Right lung (tissue), 2 donors: ENCODE measurements at regions not wholly inside any gene's neighbourhood (a gene's known extent, or its start where the extent isn't known, plus 50 kb on each side); places are given as distances from the start of the nearest gene placed in this dataset.

Experiments used
- DNase-seq, 2 donors: peaks; one replicate each; pipeline ENCODE4 v3.0.0-alpha.2; 2013

GRCh38 chr3:72306800-72307341, 521.9 kb upstream of the PROK2 start:
- no peak for DNase-seq

GRCh38 chr3:72303926-72304325, 519.0 kb upstream of the PROK2 start:
- no peak for DNase-seq

GRCh38 chr3:72301779-72302178, 516.8 kb upstream of the PROK2 start:
- no peak for DNase-seq

DNA sequence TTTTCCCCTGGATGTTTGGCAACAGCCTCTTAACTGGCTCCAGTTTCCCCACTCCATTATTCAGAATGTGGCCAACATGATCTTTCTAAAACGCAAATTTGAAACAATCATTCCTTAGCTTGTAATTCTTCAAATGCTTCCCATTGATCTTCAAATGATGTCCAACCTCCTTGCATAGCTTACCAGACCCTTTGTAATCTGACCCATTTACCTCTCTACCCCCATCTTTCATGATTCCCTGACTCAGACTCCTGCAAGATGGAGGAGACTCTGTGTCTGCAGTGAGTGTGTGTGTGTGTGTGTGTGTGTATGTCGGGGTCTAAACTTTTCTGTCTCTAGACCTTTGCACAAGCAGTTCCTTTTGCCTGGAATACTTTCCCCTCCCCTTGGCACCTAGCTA, 515.7 kb upstream of the PROK2 start:
- no peak for DNase-seq

DNA sequence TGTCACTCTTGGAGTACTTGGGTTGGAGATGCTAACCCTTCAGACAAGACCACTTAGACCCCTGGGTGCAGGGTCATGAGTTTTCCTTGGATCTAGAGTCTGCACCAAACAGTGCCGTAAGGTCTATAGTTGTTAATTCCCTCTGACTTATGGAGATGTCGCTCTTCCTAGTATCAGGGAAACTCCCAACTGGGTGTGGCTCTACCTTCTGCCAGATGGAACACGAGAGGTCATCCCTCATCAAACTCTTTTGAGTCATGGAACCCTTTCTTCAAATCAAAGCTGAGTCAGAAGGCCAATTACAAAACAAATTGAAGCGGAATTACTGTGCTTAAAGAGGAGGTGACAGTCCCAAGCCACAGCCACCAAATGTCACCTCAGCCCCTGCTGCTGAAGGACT, 514.9 kb upstream of the PROK2 start:
- DNase-seq: no peak

- DNase-seq: no peak
These were observed 514.4 kb upstream of the PROK2 start for GRCh38 chr3:72299321-72299802.

DNA sequence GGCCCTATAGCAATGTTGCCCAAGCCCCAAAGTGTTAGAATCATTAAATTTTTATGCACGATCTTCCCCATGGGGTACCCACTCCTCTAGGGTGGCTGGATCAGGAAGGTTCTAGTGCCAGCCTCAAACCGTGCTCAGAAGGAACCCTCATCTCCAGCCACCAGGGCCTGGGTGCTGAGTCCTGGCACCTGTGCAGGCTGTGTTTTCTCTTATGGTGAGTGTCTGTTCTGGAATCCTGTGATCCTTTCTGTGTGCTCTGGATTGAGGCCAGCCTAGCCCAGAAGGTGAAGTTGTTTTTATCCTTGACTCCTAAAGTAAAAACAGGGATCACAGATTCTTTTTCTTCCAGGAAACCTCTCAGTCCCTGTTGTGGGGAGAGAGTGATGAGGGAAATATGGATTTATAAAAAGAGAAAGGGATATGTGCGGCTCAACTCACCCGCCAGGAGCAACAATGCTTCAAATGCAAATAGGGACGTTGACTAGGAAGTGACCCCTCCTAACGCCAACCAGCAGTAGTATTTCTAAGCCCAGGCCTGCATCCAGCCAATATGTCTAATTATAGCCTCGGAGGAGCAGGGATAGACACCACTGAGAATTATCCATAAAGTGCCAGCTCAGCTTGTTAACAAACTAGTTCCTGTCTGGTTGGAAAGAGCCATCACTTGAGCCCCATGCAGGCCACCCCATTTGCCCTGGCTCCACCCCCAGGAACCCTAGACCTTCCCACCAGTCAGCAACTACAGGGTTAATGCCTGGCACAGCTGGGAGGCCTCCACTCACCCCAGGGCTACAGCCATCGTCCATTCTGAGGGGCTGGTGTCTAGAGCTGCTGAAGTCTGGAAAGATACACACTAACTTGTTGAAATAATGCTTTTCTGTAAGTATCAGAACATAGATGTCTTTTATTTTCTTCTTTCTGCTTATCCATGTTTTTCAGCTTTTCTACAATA, 513.5 kb upstream of the PROK2 start:
- no peak for DNase-seq

- no peak for DNase-seq
These were observed 512.5 kb upstream of the PROK2 start for GRCh38 chr3:72297481-72297880.

DNA sequence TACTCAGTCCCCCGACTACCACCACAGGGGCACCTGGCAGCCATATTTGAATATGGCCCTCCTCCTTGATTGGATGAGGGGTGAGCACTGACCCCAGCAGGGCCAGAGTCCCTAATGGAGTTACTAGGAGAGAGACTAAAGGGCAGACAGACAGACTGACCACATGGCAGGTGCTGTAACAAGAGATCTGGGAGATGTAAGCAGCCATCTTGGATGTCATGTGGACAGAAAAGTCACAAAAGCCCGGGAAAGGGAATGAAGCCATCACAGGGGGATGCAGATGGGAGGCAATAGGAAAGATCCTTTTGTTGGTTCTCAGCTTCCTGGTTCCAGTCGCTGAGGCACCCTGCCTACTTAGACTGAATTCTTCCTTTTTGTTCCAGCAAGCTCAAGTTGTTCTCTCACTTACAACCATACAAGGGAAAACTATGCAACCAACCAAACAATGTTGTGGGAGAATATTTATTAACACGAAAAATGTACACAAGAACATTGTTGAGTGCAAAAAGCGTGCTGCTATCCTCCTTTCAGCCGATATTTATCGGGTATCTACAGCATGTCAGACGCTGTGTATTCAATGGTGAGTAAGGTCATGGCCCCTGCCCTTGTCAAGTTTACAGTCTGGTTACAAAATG, 511.6 kb upstream of the PROK2 start:
- DNase-seq: no peak

DNA sequence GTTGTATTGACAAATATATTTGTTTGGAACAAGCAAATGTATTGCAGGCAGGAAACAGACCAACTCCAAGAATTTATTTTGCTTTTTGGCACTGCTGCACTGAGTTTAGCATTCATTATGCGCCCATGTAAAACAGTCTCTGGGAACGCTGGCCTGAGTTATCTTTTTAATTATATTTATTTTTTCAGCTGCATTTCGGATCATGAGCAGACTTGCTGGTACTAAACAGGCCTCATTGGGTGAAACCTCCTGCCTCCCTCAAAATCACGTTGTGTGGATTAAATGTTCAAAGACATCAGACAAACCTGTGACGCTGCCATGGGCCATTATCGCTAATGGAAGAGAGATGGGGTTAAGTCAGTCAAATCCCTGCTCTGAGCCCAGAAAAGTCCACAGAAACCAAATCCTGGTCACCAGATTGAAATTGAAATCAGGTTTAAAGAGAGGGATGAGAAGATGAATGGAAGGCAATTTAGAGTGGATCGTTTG, 511.1 kb upstream of the PROK2 start:
- no peak for DNase-seq

- no peak for DNase-seq
These were observed 510.5 kb upstream of the PROK2 start for GRCh38 chr3:72295276-72295961.

GRCh38 chr3:72290859-72291638, 506.1 kb upstream of the PROK2 start:
- no peak for DNase-seq

DNA sequence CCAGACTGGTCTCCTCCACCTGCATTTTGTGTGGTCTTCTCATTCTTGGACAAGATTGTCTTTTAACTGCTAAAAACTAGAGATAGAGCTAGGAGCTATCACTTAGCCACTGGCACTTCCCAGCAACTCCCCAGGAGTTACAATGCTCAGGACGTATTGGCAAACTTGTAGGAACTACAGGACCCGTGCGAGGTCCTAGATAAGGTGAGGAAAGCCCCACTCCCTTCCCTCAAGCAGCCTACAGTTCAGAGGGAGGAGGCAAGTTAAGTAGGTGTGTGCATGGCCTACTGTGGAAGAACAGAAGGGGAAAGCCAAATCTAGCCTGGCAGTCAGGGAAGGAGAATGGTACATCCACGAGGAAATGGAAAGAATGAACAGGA, 504.7 kb upstream of the PROK2 start:
- DNase-seq: no peak

GRCh38 chr3:72288955-72289691, 504.2 kb upstream of the PROK2 start:
- DNase-seq: peak in 1 of 2 donors; percentile 47

DNA sequence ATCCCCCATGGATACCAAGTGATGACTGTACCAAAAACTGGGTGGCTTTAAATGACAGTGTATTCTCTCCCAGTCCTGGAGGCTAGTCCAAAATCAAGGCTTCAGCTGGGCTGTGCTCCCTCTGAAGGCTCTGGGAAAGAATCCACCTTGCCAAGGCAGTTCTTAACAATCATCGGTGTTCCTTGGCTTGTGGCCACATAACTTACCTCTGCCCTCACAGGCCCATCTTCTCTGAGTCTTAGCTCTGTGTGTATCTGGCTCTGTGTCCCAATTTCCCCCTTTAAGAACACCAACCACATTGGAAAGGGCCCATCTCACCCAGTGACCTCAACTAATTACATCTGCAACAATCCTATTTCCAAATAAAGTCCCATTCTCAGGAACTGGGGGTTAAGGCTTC, 503.0 kb upstream of the PROK2 start:
- DNase-seq: no peak

GRCh38 chr3:72285502-72285901, 500.6 kb upstream of the PROK2 start:
- DNase-seq: no peak

DNA sequence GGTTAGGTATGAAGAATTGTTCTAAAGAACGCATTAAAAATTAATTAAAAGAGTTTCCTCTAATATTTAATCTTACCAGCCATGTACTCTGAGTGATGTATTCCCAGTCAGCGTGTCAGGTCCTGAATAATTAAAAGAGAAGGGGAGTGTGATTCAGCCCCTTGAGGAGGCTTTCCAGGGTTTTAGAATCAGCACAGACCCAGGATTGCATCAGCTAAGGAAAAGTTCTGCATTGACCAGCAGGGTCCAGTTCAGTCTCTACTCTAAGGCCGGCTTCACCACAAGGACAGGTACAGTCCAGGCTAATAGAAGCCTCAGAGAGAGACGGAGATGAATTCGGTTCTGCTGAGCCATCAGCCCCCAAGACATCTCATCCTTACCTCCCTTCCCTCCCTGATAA, 499.5 kb upstream of the PROK2 start:
- DNase-seq: no peak

DNA sequence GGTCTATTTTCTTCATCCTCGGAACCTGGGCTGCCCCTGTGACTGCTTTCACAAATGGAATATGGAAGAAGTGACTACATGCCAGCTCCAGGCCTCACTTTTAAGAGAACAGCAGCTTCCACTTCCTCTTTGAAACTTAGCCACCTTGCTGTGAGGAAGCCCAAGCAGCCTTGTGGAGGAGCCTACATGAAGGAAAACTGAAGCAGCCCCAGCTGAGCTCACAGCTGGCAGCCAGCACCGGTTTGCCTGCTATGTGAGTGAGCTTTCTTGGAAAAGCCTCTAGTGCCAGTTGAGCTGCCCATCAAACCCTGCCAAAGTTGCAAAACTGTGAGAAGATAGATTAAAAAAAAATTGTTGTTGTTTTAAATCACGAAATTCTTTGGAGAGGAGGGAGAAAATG, 498.0 kb upstream of the PROK2 start:
- DNase-seq: no peak

DNA sequence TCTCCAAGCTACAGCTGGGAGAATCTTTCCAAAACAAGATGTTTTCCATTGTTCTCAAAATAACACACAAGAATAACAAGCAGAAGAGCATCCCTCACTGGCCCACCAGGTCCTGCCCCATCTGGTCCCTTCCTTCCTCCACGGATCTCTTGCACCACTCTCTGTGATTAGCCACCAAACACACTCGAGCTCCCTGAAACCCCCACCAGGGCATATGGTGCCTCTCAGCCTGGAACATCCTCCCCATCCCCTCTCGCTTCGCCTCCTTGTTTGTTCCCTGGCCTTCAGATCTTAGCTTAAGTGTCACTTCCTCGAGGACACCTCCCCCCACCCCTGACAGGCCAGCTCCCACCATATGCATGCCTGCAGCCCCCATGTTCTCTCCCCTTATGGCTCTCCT, 496.6 kb upstream of the PROK2 start:
- no peak for DNase-seq

DNA sequence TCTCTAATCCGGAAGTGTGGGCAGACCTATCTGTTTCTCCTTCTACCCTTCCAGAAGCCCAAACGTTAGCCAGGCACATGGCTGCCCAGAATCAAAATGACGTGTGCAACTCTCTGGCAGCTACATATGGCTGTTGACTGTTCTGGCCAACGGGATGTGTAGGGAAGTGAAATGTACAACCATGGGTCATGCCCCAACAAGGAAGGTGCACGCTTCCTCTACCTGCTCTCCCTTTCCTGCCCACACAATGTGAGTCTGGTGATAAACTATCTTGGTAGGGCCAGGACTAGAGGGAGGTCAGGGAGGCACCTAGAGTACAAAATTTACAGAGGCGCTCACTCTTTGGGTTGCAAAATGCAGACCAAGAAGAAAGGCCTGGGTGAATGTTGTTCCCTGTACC, 495.9 kb upstream of the PROK2 start:
- DNase-seq: no peak

GRCh38 chr3:72279631-72280041, 494.7 kb upstream of the PROK2 start:
- DNase-seq: no peak
